ENCODE measurements at regions not wholly inside any gene's neighbourhood (a gene's known extent, or its start where the extent isn't known, plus 50 kb on each side); places are given as distances from the start of the nearest gene placed in this dataset.

DNA sequence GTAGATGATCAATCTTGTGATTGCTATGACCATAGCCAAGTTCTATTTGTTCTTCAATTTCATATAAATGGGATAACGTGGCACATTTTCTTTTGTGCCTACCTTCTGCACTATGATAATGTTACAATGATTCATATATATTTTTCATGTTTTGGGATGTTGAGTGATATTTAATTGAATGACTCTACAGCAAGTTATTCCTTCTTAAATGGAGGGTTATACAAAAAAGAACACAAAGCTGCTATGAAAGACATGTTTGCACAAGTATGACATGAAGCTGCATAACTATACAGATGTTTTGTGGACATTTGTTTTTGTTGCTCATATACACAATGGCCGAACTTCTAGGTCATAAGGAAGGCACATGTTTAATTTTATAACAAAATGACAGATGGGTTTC is 356.2 kb downstream of the CBLN2 start:
- H3K4me1 ChIP-seq (ENCODE audit: control insufficient read depth, insufficient read depth, low read length) = no peaks in the 10 kb centered on the region
- no peak overlapping the region for H3K27ac ChIP-seq (ENCODE audit: low read length)
- intact Hi-C loops (cut with DNase I) = no loop called here
- DNase-seq = no peak
- H3K4me3 ChIP-seq (ENCODE audit: low read length) = no peak overlapping the region
- whole genome bisulfite sequencing = 79% methylated on average over 2 of the region's 2 CpGs
- ATAC-seq = no peak
- no peaks in the 10 kb centered on the region for H3K27me3 ChIP-seq (ENCODE audit: control insufficient read depth, insufficient read depth)
- H3K9me3 ChIP-seq (ENCODE audit: control insufficient read depth, low read length) = no peaks in the 10 kb centered on the region

- Histone ChIP-seq H3K4me1 (ENCODE audit: control insufficient read depth, insufficient read depth, low read length) (no peaks in the 10 kb centered on the region), H3K27ac (ENCODE audit: low read length) (no peak overlapping the region), H3K4me3 (ENCODE audit: low read length) (no peak overlapping the region), H3K27me3 (ENCODE audit: control insufficient read depth, insufficient read depth) (no peaks in the 10 kb centered on the region), H3K9me3 (ENCODE audit: control insufficient read depth, low read length) (no peaks in the 10 kb centered on the region)
- DNase-seq (no peak), ATAC-seq (no peak)
- intact Hi-C loops (cut with DNase I) = no loop called here
- WGBS = 74% methylated on average over 4 of the region's 4 CpGs
These were observed 362.8 kb downstream of the CBLN2 start for GRCh38 chr18:72181241-72181764.

- no peak for ATAC-seq
These were observed 363.5 kb downstream of the CBLN2 start for GRCh38 chr18:72180689-72181088.

GRCh38 chr18:72174972-72175649 is 369.0 kb downstream of the CBLN2 start:
- no peak for DNase-seq
- Histone ChIP-seq H3K27ac (ENCODE audit: low read length) (no peak overlapping the region), H3K4me1 (ENCODE audit: control insufficient read depth, insufficient read depth, low read length) (no peaks in the 10 kb centered on the region), H3K4me3 (ENCODE audit: low read length) (no peak overlapping the region), H3K9me3 (ENCODE audit: control insufficient read depth, low read length) (no peaks in the 10 kb centered on the region), H3K27me3 (ENCODE audit: control insufficient read depth, insufficient read depth) (no peaks in the 10 kb centered on the region)
- no peak for ATAC-seq
- 64% methylated on average over 3 of the region's 3 CpGs for WGBS
- intact Hi-C loops (cut with DNase I) = no loop called here

More at GRCh38 chr18:72180689-72181088, 363.5 kb downstream of the CBLN2 start:
- no peak for DNase-seq
- Histone ChIP-seq H3K9me3 (ENCODE audit: control insufficient read depth, low read length) (no peaks in the 10 kb centered on the region), H3K27me3 (ENCODE audit: control insufficient read depth, insufficient read depth) (no peaks in the 10 kb centered on the region), H3K4me3 (ENCODE audit: low read length) (no peak overlapping the region), H3K4me1 (ENCODE audit: control insufficient read depth, insufficient read depth, low read length) (no peaks in the 10 kb centered on the region), H3K27ac (ENCODE audit: low read length) (no peak overlapping the region)
- intact Hi-C loops (cut with DNase I) = no loop called here

- Histone ChIP-seq H3K27me3 (ENCODE audit: control insufficient read depth, insufficient read depth) (no peaks in the 10 kb centered on the region), H3K4me3 (ENCODE audit: low read length) (no peak overlapping the region), H3K4me1 (ENCODE audit: control insufficient read depth, insufficient read depth, low read length) (no peaks in the 10 kb centered on the region), H3K27ac (ENCODE audit: low read length) (no peak overlapping the region), H3K9me3 (ENCODE audit: control insufficient read depth, low read length) (no peaks in the 10 kb centered on the region)
- DNase-seq = no peak
- ATAC-seq = no peak
- 46% methylated on average over 2 of the region's 2 CpGs for WGBS
- intact Hi-C loops (cut with DNase I) = no loop called here
These were observed 372.5 kb downstream of the CBLN2 start for GRCh38 chr18:72171596-72171995.

GRCh38 chr18:72161691-72162090 is 382.5 kb downstream of the CBLN2 start:
- no peak for ATAC-seq

DNA sequence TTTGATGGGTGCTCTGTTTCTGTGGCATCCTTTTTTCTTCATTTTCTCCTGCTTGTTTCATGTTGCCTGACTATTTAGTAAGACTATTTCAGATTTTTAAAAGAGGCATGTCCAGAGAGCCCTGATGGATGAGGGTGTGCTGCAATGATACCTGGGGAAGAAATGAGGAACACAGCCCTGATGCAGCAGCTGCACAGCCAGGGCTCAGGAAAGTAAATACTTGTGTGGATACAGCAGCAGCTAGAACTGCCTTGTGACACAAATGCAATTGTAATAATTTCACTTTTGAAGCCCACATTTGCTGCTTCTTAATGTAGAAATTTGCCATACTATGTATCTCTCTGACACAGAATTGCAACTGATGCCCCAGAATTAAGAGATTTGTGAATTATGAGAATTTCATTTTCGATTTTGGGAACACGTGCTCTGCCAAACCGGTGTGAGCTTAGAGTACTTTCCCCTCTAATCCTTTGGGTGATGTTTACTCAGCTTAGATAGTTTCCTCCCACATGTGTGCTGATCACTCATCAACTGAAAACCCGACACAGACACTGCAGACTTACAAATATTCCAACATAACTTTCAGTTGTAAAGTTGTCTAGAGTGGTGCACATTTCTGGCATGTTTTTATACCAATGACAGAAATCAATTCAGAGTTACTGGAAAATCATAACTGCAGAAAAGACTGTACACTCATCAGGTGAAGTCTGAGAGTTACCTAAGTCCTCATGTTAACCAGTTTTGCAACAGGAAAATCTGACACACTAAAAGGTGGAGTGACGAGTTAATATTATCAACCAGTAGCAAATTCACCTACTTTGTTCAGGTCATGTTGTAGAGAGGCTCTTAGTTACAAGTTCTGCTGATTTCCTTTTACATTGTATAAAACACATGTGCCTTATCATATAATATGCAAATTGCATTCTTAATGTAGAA is 383.4 kb downstream of the CBLN2 start:
- no peak for ATAC-seq

More at GRCh38 chr18:72161691-72162090, 382.5 kb downstream of the CBLN2 start:
- intact Hi-C loops (cut with DNase I) = no loop called here
- H3K27me3 ChIP-seq (ENCODE audit: control insufficient read depth, insufficient read depth) = no peaks in the 10 kb centered on the region
- WGBS = 65% methylated on average over 1 of the region's 1 CpG
- no peak overlapping the region for H3K27ac ChIP-seq (ENCODE audit: low read length)
- H3K9me3 ChIP-seq (ENCODE audit: control insufficient read depth, low read length) = no peaks in the 10 kb centered on the region
- no peaks in the 10 kb centered on the region for H3K4me1 ChIP-seq (ENCODE audit: control insufficient read depth, insufficient read depth, low read length)
- no peak overlapping the region for H3K4me3 ChIP-seq (ENCODE audit: low read length)
- DNase-seq = no peak

DNA sequence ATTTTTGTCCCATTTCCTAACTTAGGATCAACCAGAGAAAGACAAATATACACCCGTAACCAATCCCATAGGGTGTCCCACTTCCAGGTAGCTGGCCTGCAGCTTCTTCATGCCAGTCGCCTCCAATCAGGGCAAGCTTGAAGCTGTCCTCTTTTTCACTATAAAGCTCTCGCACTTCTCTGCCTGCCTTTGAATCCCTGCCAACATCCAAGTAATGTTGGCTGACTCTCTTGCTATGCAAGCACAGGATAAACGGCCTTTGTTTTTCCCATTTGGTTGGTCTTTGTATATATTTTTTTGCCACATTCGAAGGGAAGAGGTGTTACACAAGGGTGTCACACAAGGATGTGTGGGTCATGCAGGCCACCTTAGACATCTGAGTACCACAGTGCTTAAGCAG is 388.8 kb downstream of the CBLN2 start:
- Histone ChIP-seq H3K4me3 (ENCODE audit: low read length) (no peak overlapping the region), H3K9me3 (ENCODE audit: control insufficient read depth, low read length) (no peaks in the 10 kb centered on the region), H3K27ac (ENCODE audit: low read length) (no peak overlapping the region), H3K27me3 (ENCODE audit: control insufficient read depth, insufficient read depth) (no peaks in the 10 kb centered on the region), H3K4me1 (ENCODE audit: control insufficient read depth, insufficient read depth, low read length) (no peaks in the 10 kb centered on the region)
- DNase-seq (no peak), ATAC-seq (no peak)
- 39% methylated on average over 5 of the region's 5 CpGs for WGBS
- intact Hi-C loops (cut with DNase I) = no loop called here

More for the DNA sequence above, 383.4 kb downstream of the CBLN2 start:
- intact Hi-C loops (cut with DNase I) = no loop called here
- no peak overlapping the region for H3K27ac ChIP-seq (ENCODE audit: low read length)
- no peaks in the 10 kb centered on the region for H3K4me1 ChIP-seq (ENCODE audit: control insufficient read depth, insufficient read depth, low read length)
- WGBS = 55% methylated on average over 5 of the region's 5 CpGs
- no peaks in the 10 kb centered on the region for H3K9me3 ChIP-seq (ENCODE audit: control insufficient read depth, low read length)
- H3K4me3 ChIP-seq (ENCODE audit: low read length) = no peak overlapping the region
- no peak for DNase-seq
- H3K27me3 ChIP-seq (ENCODE audit: control insufficient read depth, insufficient read depth) = no peaks in the 10 kb centered on the region

- WGBS = 78% methylated on average over 2 of the region's 2 CpGs
- intact Hi-C loops (cut with DNase I) = no loop called here
- H3K27ac ChIP-seq (ENCODE audit: low read length) = no peak overlapping the region
- no peaks in the 10 kb centered on the region for H3K4me1 ChIP-seq (ENCODE audit: control insufficient read depth, insufficient read depth, low read length)
- no peak for ATAC-seq
- DNase-seq = no peak
- no peak overlapping the region for H3K4me3 ChIP-seq (ENCODE audit: low read length)
- no peaks in the 10 kb centered on the region for H3K9me3 ChIP-seq (ENCODE audit: control insufficient read depth, low read length)
- no peaks in the 10 kb centered on the region for H3K27me3 ChIP-seq (ENCODE audit: control insufficient read depth, insufficient read depth)
These were observed 389.2 kb downstream of the CBLN2 start for GRCh38 chr18:72154926-72155325.

GRCh38 chr18:72152935-72153334 is 391.2 kb downstream of the CBLN2 start:
- H3K4me1 ChIP-seq (ENCODE audit: control insufficient read depth, insufficient read depth, low read length) = no peaks in the 10 kb centered on the region
- no peak overlapping the region for H3K4me3 ChIP-seq (ENCODE audit: low read length)
- intact Hi-C loops (cut with DNase I) = no loop called here
- no peak for ATAC-seq
- H3K27ac ChIP-seq (ENCODE audit: low read length) = no peak overlapping the region
- DNase-seq = no peak
- no peaks in the 10 kb centered on the region for H3K27me3 ChIP-seq (ENCODE audit: control insufficient read depth, insufficient read depth)
- 93% methylated on average over 6 of the region's 6 CpGs for WGBS
- H3K9me3 ChIP-seq (ENCODE audit: control insufficient read depth, low read length) = no peaks in the 10 kb centered on the region

DNA sequence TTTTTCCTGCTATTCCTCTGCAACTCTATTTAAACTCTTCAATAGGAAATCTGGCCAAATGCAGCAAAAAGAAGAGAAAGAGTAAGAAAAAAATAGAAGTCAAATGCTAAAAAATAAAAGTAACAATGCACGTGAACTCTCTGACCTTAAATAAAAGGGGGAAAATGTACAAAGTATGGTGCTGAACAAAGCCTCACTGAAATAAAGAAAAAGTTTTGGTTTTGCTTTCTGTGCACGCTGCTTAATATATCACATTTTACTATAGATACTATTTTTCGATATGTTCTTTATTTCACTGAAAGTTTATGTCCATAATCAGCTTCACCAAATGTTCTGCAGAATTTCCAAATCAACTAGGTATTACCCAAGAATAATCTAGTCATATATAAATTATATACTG is 396.3 kb downstream of the CBLN2 start:
- H3K4me3 ChIP-seq (ENCODE audit: low read length) = no peak overlapping the region
- H3K27me3 ChIP-seq (ENCODE audit: control insufficient read depth, insufficient read depth) = no peaks in the 10 kb centered on the region
- H3K9me3 ChIP-seq (ENCODE audit: control insufficient read depth, low read length) = no peaks in the 10 kb centered on the region
- DNase-seq (no peak), ATAC-seq (no peak)
- H3K4me1 ChIP-seq (ENCODE audit: control insufficient read depth, insufficient read depth, low read length) = no peaks in the 10 kb centered on the region
- 82% methylated on average over 3 of the region's 3 CpGs for WGBS
- no peak overlapping the region for H3K27ac ChIP-seq (ENCODE audit: low read length)
- intact Hi-C loops (cut with DNase I) = no loop called here

Measured in right cardiac atrium (tissue), 5 donors.